ENCODE measurements at regions not wholly inside any gene's neighbourhood (a gene's known extent, or its start where the extent isn't known, plus 50 kb on each side); places are given as distances from the start of the nearest gene placed in this dataset.

GRCh38 chr6:11346516-11346915 lies 114.0 kb upstream of the NEDD9 start:
- TF ChIP-seq GATA2 (IDR thresholded peaks at IDR 0.05; ENCODE audit: low read depth, low read length) (no peak), GATA3 (IDR thresholded peaks at IDR 0.05; ENCODE audit: low read depth, low read length) (no peak)

Measured in SH-SY5Y (cell line).